ES-I3 (cell line): ENCODE measurements at regions not wholly inside any gene's neighbourhood (a gene's known extent, or its start where the extent isn't known, plus 50 kb on each side); places are given as distances from the start of the nearest gene placed in this dataset.

Experiments used
- H3K36me3 ChIP-seq: 2 replicates; pipeline ENCODE4 v1.6.1; 2013; ENCODE audit warnings: mild to moderate bottlenecking, low read length, control low read depth, moderate library complexity; ENCODE audit not compliant: insufficient read depth
- H3K4me1 ChIP-seq: 2 replicates; pipeline ENCODE4 v1.6.1; 2013; ENCODE audit warnings: mild to moderate bottlenecking, control low read depth, low read length; ENCODE audit not compliant: insufficient read depth
- H3K9ac ChIP-seq: 2 replicates; pipeline ENCODE4 v1.6.1; 2013; ENCODE audit warnings: low read depth, mild to moderate bottlenecking, low read length, moderate library complexity
- H3K9me3 ChIP-seq: 2 replicates; pipeline ENCODE4 v1.6.1; 2013; ENCODE audit warnings: mild to moderate bottlenecking, low read length, moderate library complexity; ENCODE audit not compliant: control insufficient read depth, insufficient read depth

DNA sequence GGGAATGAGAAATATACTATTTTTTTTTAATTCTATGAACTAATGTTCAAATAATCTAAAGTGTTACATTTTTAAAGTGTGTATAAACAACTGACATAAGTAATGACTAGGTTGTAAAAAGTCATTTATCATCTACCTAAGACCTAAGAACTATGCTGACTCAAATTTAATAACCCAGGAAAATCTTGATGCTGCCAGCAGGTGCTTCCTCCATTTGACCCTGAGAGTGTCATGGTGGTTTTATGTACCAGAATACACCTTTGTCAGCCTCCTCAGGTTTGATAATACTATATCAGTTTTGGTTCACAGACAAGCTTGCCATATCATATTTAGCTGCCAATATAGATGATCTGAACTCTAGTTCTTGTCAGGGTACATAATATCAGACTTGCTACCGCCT is 1151.2 kb downstream of the PCDH17 start:
- no peaks in the 10 kb centered on the region for H3K4me1 ChIP-seq

DNA sequence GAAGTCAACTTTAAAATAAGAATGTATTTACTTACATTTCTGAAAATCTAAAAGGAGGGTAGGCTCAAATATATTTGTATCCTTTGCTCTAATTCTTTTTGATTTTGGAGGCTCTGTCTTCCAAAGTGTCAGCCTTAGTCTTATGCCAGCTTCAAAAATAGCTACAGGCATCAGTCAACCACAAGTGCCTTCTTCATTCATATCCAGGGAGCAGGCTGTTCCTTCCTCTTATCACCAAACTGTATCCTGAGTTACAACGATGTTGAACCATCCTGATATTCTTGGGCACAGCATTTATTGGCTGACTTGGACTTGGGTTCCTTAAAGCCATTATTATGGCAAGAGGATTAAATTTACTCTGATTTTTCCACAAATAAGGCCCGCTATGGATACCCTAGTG is 1161.3 kb downstream of the PCDH17 start:
- H3K9me3 ChIP-seq: no peaks in the 10 kb centered on the region
- no peak overlapping the region for H3K9ac ChIP-seq
- peaks cover 2% of the 10 kb centered on the region; the same call in 1 of the 2 replicates for H3K4me1 ChIP-seq
- no peaks in the 10 kb centered on the region for H3K36me3 ChIP-seq

More for the DNA sequence above, 1151.2 kb downstream of the PCDH17 start:
- no peak overlapping the region for H3K9ac ChIP-seq
- H3K36me3 ChIP-seq: no peaks in the 10 kb centered on the region
- no peaks in the 10 kb centered on the region for H3K9me3 ChIP-seq

DNA sequence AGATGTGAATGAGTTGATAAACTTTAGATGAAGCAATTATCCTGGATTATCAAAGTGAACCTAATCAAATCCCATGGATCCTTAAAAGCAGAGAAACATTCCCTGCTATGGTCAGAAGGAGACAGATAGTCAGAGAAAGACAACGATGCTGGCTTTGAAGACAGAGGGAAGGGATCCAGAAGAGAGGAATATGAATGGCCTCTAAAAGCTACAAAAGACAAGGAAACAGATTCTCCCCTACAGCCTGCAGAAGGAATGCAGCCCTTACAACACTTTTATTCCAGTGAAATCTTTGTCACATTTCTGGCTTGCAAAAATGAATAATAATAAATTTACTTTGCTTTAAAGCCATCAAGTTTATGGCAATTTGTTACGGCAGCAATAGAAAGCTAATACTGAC is 1164.2 kb downstream of the PCDH17 start:
- Histone ChIP-seq H3K4me1 (peaks cover 2% of the 10 kb centered on the region; the same call in 1 of the 2 replicates), H3K9ac (no peak overlapping the region), H3K36me3 (no peaks in the 10 kb centered on the region), H3K9me3 (no peaks in the 10 kb centered on the region)

DNA sequence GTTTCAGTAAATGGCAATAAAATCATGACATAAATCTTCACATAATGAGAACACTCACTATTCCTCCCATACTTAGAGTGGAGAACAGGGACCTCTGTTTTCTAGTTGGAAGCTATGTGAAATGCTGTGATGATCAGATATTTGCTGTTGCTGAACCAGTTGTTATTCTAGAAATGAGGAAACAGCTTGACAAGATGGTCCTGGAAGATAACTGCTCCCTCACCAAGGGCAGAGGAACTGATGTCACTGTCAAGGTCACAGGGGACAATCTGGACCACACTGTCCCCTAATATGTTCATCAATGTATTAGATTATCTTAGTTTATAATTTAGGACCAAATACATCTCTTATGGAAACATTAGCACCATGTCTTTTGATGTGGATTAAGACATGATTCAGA is 1173.3 kb downstream of the PCDH17 start:
- Histone ChIP-seq H3K4me1 (no peaks in the 10 kb centered on the region), H3K36me3 (no peaks in the 10 kb centered on the region), H3K9me3 (no peaks in the 10 kb centered on the region), H3K9ac (no peak overlapping the region)

DNA sequence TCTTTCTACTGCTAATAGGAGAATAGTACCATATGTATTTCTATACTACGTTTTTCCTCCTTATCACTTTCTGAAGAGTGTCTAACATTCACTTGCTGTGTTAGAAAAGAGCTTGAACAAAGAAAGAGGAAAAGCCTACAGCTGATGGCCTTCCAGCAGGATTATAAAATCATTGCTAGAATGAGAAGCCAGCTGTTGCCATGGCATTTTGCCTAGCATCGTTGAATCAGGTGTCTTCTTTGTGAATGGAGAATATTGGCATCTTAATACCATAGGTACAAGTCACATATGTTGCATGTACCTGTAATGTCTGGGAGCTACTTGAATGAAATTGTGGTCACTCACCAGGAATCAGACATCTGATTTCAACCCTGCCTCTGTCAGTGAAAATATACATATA is 1174.9 kb downstream of the PCDH17 start:
- no peaks in the 10 kb centered on the region for H3K4me1 ChIP-seq
- no peaks in the 10 kb centered on the region for H3K36me3 ChIP-seq
- H3K9me3 ChIP-seq: no peaks in the 10 kb centered on the region
- no peak overlapping the region for H3K9ac ChIP-seq

DNA sequence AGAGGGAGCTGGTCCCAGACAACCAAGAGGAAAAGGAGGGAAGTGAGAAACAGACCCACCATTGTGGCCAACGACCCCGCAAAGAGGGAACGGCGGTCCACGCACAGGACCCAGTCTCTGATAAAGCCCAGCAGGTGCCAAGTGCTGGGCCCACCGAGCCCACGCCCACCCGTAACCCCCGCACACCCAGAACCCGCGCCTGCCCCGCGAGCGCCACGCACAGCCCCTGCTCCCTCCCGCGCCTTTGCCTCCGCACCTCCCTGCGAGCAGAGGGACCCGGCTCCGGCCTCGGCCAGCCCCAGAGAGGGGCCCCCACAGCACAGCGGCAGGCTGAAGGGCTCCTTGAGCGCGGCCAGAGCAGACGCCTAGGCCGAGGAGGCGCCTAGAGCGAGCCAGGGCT is 1192.2 kb downstream of the PCDH17 start:
- H3K4me1 ChIP-seq: no peaks in the 10 kb centered on the region
- no peak overlapping the region for H3K9ac ChIP-seq
- H3K36me3 ChIP-seq: no peaks in the 10 kb centered on the region
- no peaks in the 10 kb centered on the region for H3K9me3 ChIP-seq

DNA sequence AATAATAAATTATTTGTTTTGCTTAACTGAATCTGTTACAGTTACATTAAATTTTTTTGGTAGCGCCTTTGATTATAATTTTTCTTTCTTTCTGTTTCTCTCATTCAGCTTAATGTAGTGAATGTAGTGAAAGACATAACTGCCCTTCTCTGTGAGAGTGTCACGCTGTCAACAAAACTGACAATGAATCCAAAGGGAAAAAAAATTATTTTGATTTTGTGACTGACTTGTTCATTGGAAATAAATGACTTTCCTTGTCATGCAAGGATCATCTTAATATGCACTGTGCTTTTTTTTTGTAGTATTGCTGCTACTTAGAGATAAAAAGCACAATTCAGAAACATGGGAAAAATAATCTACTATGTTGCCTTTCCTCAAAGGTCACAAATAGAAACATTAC is 1196.4 kb downstream of the PCDH17 start:
- H3K9me3 ChIP-seq: no peaks in the 10 kb centered on the region
- H3K9ac ChIP-seq: no peak overlapping the region
- no peaks in the 10 kb centered on the region for H3K36me3 ChIP-seq
- no peaks in the 10 kb centered on the region for H3K4me1 ChIP-seq

DNA sequence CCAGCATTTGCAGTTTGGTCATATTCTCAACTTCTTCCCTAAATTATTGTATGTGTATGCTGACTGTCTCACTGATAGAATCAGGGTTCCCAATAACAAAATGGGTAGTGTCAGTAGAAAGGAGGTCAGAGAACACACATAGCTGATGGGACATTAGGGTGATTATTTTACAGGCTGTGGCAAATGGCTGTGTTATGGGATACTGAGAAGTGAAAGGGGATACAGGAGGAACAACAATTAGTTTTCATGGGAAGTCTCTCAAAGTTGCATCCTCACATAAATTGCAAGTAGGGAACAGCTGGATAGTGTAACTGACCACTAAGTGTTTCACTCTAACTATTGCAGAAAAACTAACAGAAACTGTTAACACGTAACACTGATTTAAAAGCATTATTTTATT is 1199.3 kb downstream of the PCDH17 start:
- no peaks in the 10 kb centered on the region for H3K9me3 ChIP-seq
- no peaks in the 10 kb centered on the region for H3K4me1 ChIP-seq
- H3K9ac ChIP-seq: no peak overlapping the region
- no peaks in the 10 kb centered on the region for H3K36me3 ChIP-seq

DNA sequence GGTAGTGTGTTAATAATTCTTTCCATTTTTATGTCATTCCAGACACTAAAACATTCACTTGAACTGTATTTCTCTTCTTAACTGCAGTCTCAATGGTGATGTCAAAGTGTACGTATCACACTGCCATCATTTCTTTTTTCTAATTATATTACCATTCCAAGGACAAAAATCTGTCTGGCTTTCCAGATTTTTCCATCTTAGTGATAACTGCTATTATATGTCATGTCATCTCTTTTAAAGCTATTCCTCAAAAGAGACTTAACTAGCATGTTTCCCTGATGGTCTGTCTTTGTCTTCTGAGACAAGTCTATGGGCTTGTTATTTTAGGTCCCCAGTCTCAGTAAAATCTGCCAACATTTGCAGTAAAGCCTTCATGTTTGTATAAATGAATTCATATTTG is 1207.1 kb downstream of the PCDH17 start:
- H3K36me3 ChIP-seq: no peaks in the 10 kb centered on the region
- H3K9me3 ChIP-seq: no peaks in the 10 kb centered on the region
- H3K4me1 ChIP-seq: peaks cover 4% of the 10 kb centered on the region; the same call in 1 of the 2 replicates
- no peak overlapping the region for H3K9ac ChIP-seq

DNA sequence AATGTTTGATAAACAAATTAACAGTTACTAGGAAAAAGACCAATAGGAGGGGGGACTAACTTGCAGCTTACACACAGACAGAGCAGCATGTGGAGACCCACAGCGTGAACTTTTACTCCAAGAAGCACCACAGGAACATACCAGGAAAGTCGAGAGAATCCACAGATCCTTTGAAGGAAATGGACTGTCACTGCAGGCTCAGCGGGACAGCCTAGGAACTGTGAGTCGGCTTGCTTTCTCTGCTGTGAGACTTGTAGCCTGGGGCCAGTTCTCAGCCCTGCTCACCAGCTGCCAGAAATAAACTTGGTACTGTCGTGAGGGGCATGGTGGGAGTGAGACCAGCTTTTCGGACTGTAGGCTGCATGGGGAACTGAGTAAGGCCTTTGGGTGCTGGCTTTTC is 1211.5 kb downstream of the PCDH17 start:
- Histone ChIP-seq H3K9me3 (no peaks in the 10 kb centered on the region), H3K9ac (no peak overlapping the region), H3K36me3 (no peaks in the 10 kb centered on the region), H3K4me1 (peaks cover 4% of the 10 kb centered on the region; the same call in 1 of the 2 replicates)

DNA sequence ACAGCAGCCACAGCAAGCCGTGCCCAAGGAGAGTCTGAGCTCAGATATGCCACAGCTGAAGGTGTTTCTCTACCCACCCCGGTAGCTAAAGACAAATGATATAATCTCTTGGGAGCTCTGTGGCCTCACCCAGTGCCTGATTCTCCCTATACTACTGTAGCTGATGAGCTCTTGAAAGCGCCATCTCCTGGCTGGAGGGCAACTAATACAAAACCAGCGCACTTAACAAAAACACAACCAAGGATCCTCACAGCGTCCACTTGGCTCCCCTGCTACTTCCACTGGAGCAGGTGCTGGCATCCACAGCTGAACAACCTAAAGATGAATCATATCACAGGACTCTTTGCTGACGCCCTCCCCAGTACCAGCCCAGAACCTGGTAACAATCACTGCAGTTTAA is 1212.0 kb downstream of the PCDH17 start:
- H3K4me1 ChIP-seq: peaks cover 4% of the 10 kb centered on the region; the same call in 1 of the 2 replicates
- no peaks in the 10 kb centered on the region for H3K9me3 ChIP-seq
- no peak overlapping the region for H3K9ac ChIP-seq
- no peaks in the 10 kb centered on the region for H3K36me3 ChIP-seq

DNA sequence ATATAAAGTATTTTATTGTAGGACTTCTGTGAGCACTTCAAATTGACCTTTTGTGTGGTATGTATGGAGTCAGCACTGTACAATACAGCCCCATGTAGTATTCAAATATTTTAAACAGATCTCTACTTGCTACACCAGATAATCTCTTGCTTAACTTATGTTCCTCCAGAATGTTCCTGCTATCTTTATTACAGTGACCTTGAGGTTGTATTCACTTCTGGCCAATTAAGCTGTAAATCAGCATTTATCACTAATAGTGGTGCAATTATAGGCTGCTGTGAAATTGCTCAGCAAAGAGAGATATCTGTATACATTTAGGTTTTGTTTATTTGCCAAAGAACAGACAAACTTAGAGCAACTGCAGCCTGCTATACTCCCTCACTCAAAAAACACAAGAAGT is 1218.6 kb downstream of the PCDH17 start:
- no peaks in the 10 kb centered on the region for H3K9me3 ChIP-seq
- H3K4me1 ChIP-seq: no peaks in the 10 kb centered on the region
- no peak overlapping the region for H3K9ac ChIP-seq
- no peaks in the 10 kb centered on the region for H3K36me3 ChIP-seq

DNA sequence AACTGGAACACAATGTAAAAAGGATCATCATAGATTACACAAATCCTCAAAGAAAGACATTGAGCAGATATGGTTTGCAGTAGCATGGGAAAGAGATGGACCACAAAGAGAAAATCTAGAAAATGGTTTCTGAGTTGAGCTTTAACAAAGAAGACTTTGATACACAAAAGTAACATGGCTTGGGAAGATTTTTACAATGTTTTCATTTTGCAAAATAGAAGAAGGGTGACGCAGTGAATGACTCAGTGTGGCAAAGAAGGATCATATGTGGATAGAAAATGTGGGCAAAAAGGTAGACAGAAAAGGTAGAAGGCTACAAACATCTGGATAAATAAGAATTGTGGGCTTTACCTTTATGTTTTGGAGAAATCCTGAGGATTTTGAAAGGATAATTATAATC is 1220.5 kb downstream of the PCDH17 start:
- no peaks in the 10 kb centered on the region for H3K9me3 ChIP-seq
- H3K4me1 ChIP-seq: peaks cover 6% of the 10 kb centered on the region; the same call in 1 of the 2 replicates
- no peak overlapping the region for H3K9ac ChIP-seq
- no peaks in the 10 kb centered on the region for H3K36me3 ChIP-seq

DNA sequence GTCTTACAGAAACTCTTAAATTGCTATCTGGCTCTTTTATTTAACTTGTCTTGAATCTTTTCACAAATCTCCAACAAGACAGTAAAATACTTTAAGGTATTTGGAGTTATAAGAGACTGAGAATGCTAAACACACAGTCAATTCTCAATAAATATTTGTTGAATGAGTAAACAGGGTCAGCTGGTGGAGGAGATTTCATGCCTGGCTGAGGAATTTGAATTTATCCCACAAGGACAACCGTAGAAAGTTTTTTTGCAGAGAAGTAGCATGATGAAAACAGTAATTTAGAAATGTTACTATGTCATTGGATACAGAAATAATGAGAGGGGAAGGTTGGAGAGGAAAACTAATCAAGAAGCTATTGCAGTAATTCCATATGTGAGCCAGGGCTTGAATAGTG is 1223.7 kb downstream of the PCDH17 start:
- H3K9ac ChIP-seq: no peak overlapping the region
- H3K4me1 ChIP-seq: peaks cover 6% of the 10 kb centered on the region; the same call in 1 of the 2 replicates
- no peaks in the 10 kb centered on the region for H3K36me3 ChIP-seq
- no peaks in the 10 kb centered on the region for H3K9me3 ChIP-seq

DNA sequence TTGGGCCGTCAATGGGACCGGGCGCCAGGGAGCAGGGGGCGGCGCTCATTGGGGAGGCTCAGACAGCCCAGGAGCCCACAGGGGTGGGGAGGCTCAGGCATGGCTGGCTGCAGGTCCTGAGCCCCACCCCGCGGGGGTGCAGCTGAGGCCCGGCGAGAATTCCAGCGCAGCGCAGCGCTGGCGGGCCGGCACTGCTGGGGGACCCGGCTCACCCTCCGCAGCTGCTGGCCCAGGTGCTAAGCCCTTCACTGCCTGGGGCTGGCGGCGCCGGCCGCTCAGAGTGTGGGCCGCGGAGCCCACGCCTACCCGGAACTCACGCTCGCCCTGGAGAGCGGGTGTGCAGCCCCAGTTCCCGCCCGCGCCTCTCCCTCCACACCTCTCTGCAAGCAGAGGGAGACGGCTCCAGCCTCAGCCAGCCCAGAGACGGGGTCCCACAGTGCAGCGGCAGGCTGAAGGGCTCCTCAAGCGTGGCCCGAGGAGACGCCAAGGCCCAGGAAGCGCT is 1227.4 kb downstream of the PCDH17 start:
- peaks cover 6% of the 10 kb centered on the region; the same call in 1 of the 2 replicates for H3K4me1 ChIP-seq
- no peak overlapping the region for H3K9ac ChIP-seq
- no peaks in the 10 kb centered on the region for H3K9me3 ChIP-seq
- H3K36me3 ChIP-seq: no peaks in the 10 kb centered on the region

DNA sequence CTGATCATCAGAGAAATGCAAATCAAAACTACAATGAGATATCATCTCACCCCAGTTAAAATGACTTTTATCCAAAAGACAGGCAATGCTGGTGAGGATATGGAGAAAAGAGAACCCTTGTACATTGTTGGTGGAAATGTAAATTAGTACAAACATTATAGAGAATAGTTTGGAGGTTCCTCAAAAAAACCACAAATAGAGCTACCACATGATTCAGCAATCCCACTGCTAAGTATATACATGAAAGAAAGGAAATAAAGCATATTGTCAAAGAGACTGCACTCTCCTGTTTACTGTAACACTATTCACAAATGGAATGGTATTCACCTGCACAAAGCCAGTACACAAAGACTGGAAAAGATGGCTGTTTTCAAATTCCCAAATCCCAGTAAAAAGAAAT is 1233.7 kb downstream of the PCDH17 start:
- Histone ChIP-seq H3K36me3 (no peaks in the 10 kb centered on the region), H3K9ac (no peak overlapping the region), H3K9me3 (no peaks in the 10 kb centered on the region), H3K4me1 (no peaks in the 10 kb centered on the region; the same call in 1 of the 2 replicates)
